ENCODE measurements at regions not wholly inside any gene's neighbourhood (a gene's known extent, or its start where the extent isn't known, plus 50 kb on each side); places are given as distances from the start of the nearest gene placed in this dataset.

GRCh38 chr1:98421085-98421435 is 240.5 kb upstream of the SNX7 start:
- no peak overlapping the region for H3K4ac ChIP-seq (ENCODE audit: low read depth in 1 of 2, low read length in 2 of 2)
- H3K4me2 ChIP-seq (ENCODE audit: low read length, poor library complexity, severe bottlenecking), result no peak overlapping the region
- no peak overlapping the region for H4K91ac ChIP-seq (ENCODE audit: low read length)
- no peak overlapping the region for H4K8ac ChIP-seq (ENCODE audit: low read length)
- no peak overlapping the region for H2AFZ ChIP-seq (ENCODE audit: low read depth, low read length)
- no peaks in the 10 kb centered on the region for H3K79me1 ChIP-seq (replicated peaks; ENCODE audit: low read length, poor library complexity, severe bottlenecking)
- no peak overlapping the region for H3K23ac ChIP-seq (ENCODE audit: low read length in 2 of 2)
- H3K27me3 ChIP-seq (ENCODE audit: control insufficient read depth in 1 of 2, insufficient read depth in 1 of 2, low read length in 2 of 2), result no peaks in the 10 kb centered on the region
- no peak overlapping the region for H2BK15ac ChIP-seq (ENCODE audit: low read depth, poor library complexity, severe bottlenecking)
- H3K9me3 ChIP-seq (ENCODE audit: control insufficient read depth, low read length), result no peaks in the 10 kb centered on the region
- H3K9ac ChIP-seq (ENCODE audit: low read length), result no peak overlapping the region
- no peaks in the 10 kb centered on the region for H3K36me3 ChIP-seq (ENCODE audit: control insufficient read depth in 1 of 2, insufficient read depth in 2 of 2, low read depth in 1 of 2, low read length in 2 of 2)
- DNase-seq, result no peak
- H2BK12ac ChIP-seq (ENCODE audit: low read length in 2 of 2), result no peak overlapping the region
- H2BK5ac ChIP-seq (ENCODE audit: low read depth, low read length, poor library complexity, severe bottlenecking), result no peak overlapping the region
- H2AK5ac ChIP-seq (ENCODE audit: low read length, severe bottlenecking), result no peak overlapping the region
- H3K18ac ChIP-seq (ENCODE audit: low read depth in 1 of 2, low read length in 2 of 2), result no peak overlapping the region
- no peak overlapping the region for H3K14ac ChIP-seq (ENCODE audit: low read length in 2 of 2)
- H3K27ac ChIP-seq (ENCODE audit: low read length, poor library complexity, severe bottlenecking), result no peak overlapping the region
- H2BK120ac ChIP-seq (ENCODE audit: low read depth, low read length), result no peak overlapping the region
- no CpG with 5 or more reads among the region's 2 CpGs for WGBS
- H3K4me1 ChIP-seq (ENCODE audit: control insufficient read depth, insufficient read depth, low read depth, low read length), result no peaks in the 10 kb centered on the region
- H3K4me3 ChIP-seq (ENCODE audit: insufficient read depth in 1 of 2, low read depth in 1 of 2, low read length in 2 of 2), result no peak overlapping the region

- Histone ChIP-seq H3K9me3 (ENCODE audit: control insufficient read depth, low read length) (no peaks in the 10 kb centered on the region), H2AFZ (ENCODE audit: low read depth, low read length) (no peak overlapping the region), H3K4me2 (ENCODE audit: low read length, poor library complexity, severe bottlenecking) (no peak overlapping the region), H3K4me1 (ENCODE audit: control insufficient read depth, insufficient read depth, low read depth, low read length) (no peaks in the 10 kb centered on the region), H3K36me3 (ENCODE audit: control insufficient read depth in 1 of 2, insufficient read depth in 2 of 2, low read depth in 1 of 2, low read length in 2 of 2) (no peaks in the 10 kb centered on the region), H3K79me1 (replicated peaks; ENCODE audit: low read length, poor library complexity, severe bottlenecking) (no peaks in the 10 kb centered on the region), H4K91ac (ENCODE audit: low read length) (no peak overlapping the region), H4K8ac (ENCODE audit: low read length) (no peak overlapping the region), H2BK12ac (ENCODE audit: low read length in 2 of 2) (no peak overlapping the region), H2BK120ac (ENCODE audit: low read depth, low read length) (no peak overlapping the region), H3K18ac (ENCODE audit: low read depth in 1 of 2, low read length in 2 of 2) (no peak overlapping the region), H3K4ac (ENCODE audit: low read depth in 1 of 2, low read length in 2 of 2) (no peak overlapping the region), H2BK15ac (ENCODE audit: low read depth, poor library complexity, severe bottlenecking) (no peak overlapping the region), H2BK5ac (ENCODE audit: low read depth, low read length, poor library complexity, severe bottlenecking) (no peak overlapping the region), H2AK5ac (ENCODE audit: low read length, severe bottlenecking) (no peak overlapping the region), H3K14ac (ENCODE audit: low read length in 2 of 2) (no peak overlapping the region), H3K27ac (ENCODE audit: low read length, poor library complexity, severe bottlenecking) (no peak overlapping the region), H3K27me3 (ENCODE audit: control insufficient read depth in 1 of 2, insufficient read depth in 1 of 2, low read length in 2 of 2) (no peaks in the 10 kb centered on the region), H3K4me3 (ENCODE audit: insufficient read depth in 1 of 2, low read depth in 1 of 2, low read length in 2 of 2) (no peak overlapping the region), H3K9ac (ENCODE audit: low read length) (no peak overlapping the region), H3K23ac (ENCODE audit: low read length in 2 of 2) (no peak overlapping the region)
- no CpG with 5 or more reads among the region's 2 CpGs for WGBS
- no peak for DNase-seq
These were observed 241.0 kb upstream of the SNX7 start for GRCh38 chr1:98420376-98421084.

- no CpG with 5 or more reads among the region's 2 CpGs for WGBS
- H3K23ac ChIP-seq (ENCODE audit: low read length in 2 of 2), result no peak overlapping the region
- H2BK5ac ChIP-seq (ENCODE audit: low read depth, low read length, poor library complexity, severe bottlenecking), result no peak overlapping the region
- H3K9me3 ChIP-seq (ENCODE audit: control insufficient read depth, low read length), result no peaks in the 10 kb centered on the region
- H3K9ac ChIP-seq (ENCODE audit: low read length), result no peak overlapping the region
- no peak overlapping the region for H3K14ac ChIP-seq (ENCODE audit: low read length in 2 of 2)
- no peaks in the 10 kb centered on the region for H3K27me3 ChIP-seq (ENCODE audit: control insufficient read depth in 1 of 2, insufficient read depth in 1 of 2, low read length in 2 of 2)
- H3K4me2 ChIP-seq (ENCODE audit: low read length, poor library complexity, severe bottlenecking), result no peak overlapping the region
- no peak for DNase-seq
- H2BK12ac ChIP-seq (ENCODE audit: low read length in 2 of 2), result no peak overlapping the region
- H3K18ac ChIP-seq (ENCODE audit: low read depth in 1 of 2, low read length in 2 of 2), result no peak overlapping the region
- H3K27ac ChIP-seq (ENCODE audit: low read length, poor library complexity, severe bottlenecking), result no peak overlapping the region
- H2BK15ac ChIP-seq (ENCODE audit: low read depth, poor library complexity, severe bottlenecking), result no peak overlapping the region
- no peak overlapping the region for H2BK120ac ChIP-seq (ENCODE audit: low read depth, low read length)
- H2AK5ac ChIP-seq (ENCODE audit: low read length, severe bottlenecking), result no peak overlapping the region
- H2AFZ ChIP-seq (ENCODE audit: low read depth, low read length), result no peak overlapping the region
- no peak overlapping the region for H4K91ac ChIP-seq (ENCODE audit: low read length)
- H3K4me1 ChIP-seq (ENCODE audit: control insufficient read depth, insufficient read depth, low read depth, low read length), result no peaks in the 10 kb centered on the region
- no peak overlapping the region for H3K4me3 ChIP-seq (ENCODE audit: insufficient read depth in 1 of 2, low read depth in 1 of 2, low read length in 2 of 2)
- H3K79me1 ChIP-seq (replicated peaks; ENCODE audit: low read length, poor library complexity, severe bottlenecking), result no peaks in the 10 kb centered on the region
- no peak overlapping the region for H4K8ac ChIP-seq (ENCODE audit: low read length)
- H3K4ac ChIP-seq (ENCODE audit: low read depth in 1 of 2, low read length in 2 of 2), result no peak overlapping the region
- no peaks in the 10 kb centered on the region for H3K36me3 ChIP-seq (ENCODE audit: control insufficient read depth in 1 of 2, insufficient read depth in 2 of 2, low read depth in 1 of 2, low read length in 2 of 2)
These were observed 243.7 kb upstream of the SNX7 start for GRCh38 chr1:98417820-98418219.

GRCh38 chr1:98410082-98410481 is 251.4 kb upstream of the SNX7 start:
- H2BK12ac ChIP-seq (ENCODE audit: low read length in 2 of 2), result no peak overlapping the region
- no peak overlapping the region for H3K18ac ChIP-seq (ENCODE audit: low read depth in 1 of 2, low read length in 2 of 2)
- no peak overlapping the region for H3K23ac ChIP-seq (ENCODE audit: low read length in 2 of 2)
- H2AK5ac ChIP-seq (ENCODE audit: low read length, severe bottlenecking), result no peak overlapping the region
- H3K9me3 ChIP-seq (ENCODE audit: control insufficient read depth, low read length), result no peaks in the 10 kb centered on the region
- no peak overlapping the region for H2BK5ac ChIP-seq (ENCODE audit: low read depth, low read length, poor library complexity, severe bottlenecking)
- H3K4ac ChIP-seq (ENCODE audit: low read depth in 1 of 2, low read length in 2 of 2), result no peak overlapping the region
- H3K27me3 ChIP-seq (ENCODE audit: control insufficient read depth in 1 of 2, insufficient read depth in 1 of 2, low read length in 2 of 2), result no peaks in the 10 kb centered on the region
- no peak overlapping the region for H4K8ac ChIP-seq (ENCODE audit: low read length)
- no peak overlapping the region for H2AFZ ChIP-seq (ENCODE audit: low read depth, low read length)
- no peak overlapping the region for H2BK15ac ChIP-seq (ENCODE audit: low read depth, poor library complexity, severe bottlenecking)
- H3K4me2 ChIP-seq (ENCODE audit: low read length, poor library complexity, severe bottlenecking), result no peak overlapping the region
- H4K91ac ChIP-seq (ENCODE audit: low read length), result no peak overlapping the region
- no peaks in the 10 kb centered on the region for H3K4me1 ChIP-seq (ENCODE audit: control insufficient read depth, insufficient read depth, low read depth, low read length)
- H3K14ac ChIP-seq (ENCODE audit: low read length in 2 of 2), result no peak overlapping the region
- no peak for DNase-seq
- WGBS, result no CpG with 5 or more reads among the region's 1 CpG
- no peaks in the 10 kb centered on the region for H3K36me3 ChIP-seq (ENCODE audit: control insufficient read depth in 1 of 2, insufficient read depth in 2 of 2, low read depth in 1 of 2, low read length in 2 of 2)
- no peak overlapping the region for H3K9ac ChIP-seq (ENCODE audit: low read length)
- H3K79me1 ChIP-seq (replicated peaks; ENCODE audit: low read length, poor library complexity, severe bottlenecking), result no peaks in the 10 kb centered on the region
- H3K4me3 ChIP-seq (ENCODE audit: insufficient read depth in 1 of 2, low read depth in 1 of 2, low read length in 2 of 2), result no peak overlapping the region
- H2BK120ac ChIP-seq (ENCODE audit: low read depth, low read length), result no peak overlapping the region
- no peak overlapping the region for H3K27ac ChIP-seq (ENCODE audit: low read length, poor library complexity, severe bottlenecking)

All from mesenchymal stem cell (in vitro differentiated cells and primary cell).